ENCODE measurements at regions not wholly inside any gene's neighbourhood (a gene's known extent, or its start where the extent isn't known, plus 50 kb on each side); places are given as distances from the start of the nearest gene placed in this dataset.

DNA sequence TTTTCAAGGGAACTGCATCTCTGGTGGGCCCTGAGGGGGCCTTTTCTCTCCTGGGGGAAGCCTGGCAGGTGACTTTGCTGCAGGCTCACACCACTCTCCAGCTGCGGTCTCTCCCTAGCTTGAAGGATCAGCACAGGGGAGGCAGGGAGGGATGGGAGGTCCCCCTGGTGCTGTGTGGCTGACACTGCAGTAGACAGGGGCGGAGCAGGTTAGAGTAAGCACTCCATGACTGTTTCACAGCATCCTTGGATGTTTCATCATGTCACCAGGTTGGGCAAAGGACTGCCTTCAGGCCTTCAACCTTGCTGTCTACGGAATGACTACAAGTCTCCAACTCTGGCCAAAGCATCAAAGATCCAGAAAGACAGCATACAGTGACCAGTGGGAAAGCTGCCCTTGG lies 470.7 kb downstream of the CDK5RAP2 start:
- TF ChIP-seq, protein P1, sequence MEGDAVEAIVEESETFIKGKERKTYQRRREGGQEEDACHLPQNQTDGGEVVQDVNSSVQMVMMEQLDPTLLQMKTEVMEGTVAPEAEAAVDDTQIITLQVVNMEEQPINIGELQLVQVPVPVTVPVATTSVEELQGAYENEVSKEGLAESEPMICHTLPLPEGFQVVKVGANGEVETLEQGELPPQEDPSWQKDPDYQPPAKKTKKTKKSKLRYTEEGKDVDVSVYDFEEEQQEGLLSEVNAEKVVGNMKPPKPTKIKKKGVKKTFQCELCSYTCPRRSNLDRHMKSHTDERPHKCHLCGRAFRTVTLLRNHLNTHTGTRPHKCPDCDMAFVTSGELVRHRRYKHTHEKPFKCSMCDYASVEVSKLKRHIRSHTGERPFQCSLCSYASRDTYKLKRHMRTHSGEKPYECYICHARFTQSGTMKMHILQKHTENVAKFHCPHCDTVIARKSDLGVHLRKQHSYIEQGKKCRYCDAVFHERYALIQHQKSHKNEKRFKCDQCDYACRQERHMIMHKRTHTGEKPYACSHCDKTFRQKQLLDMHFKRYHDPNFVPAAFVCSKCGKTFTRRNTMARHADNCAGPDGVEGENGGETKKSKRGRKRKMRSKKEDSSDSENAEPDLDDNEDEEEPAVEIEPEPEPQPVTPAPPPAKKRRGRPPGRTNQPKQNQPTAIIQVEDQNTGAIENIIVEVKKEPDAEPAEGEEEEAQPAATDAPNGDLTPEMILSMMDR (IDR thresholded peaks at IDR 0.05) = no peak
- TF ChIP-seq POLR2A (IDR thresholded peaks at IDR 0.05) = no peak
